ENCODE measurements at regions not wholly inside any gene's neighbourhood (a gene's known extent, or its start where the extent isn't known, plus 50 kb on each side); places are given as distances from the start of the nearest gene placed in this dataset.

DNA sequence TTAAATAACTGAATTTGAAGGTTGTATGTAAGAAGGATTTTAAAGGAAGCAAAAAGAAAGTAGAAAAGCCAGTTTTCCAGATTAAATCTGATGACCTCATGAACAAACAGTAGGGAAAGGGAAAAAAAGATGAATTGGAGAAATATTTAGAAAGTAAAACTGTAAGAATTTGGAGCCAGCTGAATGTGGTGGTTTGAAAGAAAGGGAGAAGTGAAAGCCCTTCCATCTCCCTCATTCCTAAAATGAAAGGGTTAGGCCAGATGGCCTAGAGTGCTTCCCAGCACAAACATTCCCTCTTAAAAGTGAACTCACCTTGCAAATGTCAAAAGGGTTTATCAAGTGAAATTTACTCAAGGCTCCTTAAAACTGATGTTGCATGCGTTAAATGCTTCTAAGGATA lies 139.3 kb upstream of the COL21A1 start:
- no peak for DNase-seq (ENCODE audit: low read depth)
- TF ChIP-seq, protein P1, sequence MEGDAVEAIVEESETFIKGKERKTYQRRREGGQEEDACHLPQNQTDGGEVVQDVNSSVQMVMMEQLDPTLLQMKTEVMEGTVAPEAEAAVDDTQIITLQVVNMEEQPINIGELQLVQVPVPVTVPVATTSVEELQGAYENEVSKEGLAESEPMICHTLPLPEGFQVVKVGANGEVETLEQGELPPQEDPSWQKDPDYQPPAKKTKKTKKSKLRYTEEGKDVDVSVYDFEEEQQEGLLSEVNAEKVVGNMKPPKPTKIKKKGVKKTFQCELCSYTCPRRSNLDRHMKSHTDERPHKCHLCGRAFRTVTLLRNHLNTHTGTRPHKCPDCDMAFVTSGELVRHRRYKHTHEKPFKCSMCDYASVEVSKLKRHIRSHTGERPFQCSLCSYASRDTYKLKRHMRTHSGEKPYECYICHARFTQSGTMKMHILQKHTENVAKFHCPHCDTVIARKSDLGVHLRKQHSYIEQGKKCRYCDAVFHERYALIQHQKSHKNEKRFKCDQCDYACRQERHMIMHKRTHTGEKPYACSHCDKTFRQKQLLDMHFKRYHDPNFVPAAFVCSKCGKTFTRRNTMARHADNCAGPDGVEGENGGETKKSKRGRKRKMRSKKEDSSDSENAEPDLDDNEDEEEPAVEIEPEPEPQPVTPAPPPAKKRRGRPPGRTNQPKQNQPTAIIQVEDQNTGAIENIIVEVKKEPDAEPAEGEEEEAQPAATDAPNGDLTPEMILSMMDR (IDR thresholded peaks at IDR 0.05; ENCODE audit: control insufficient read depth, extremely low read depth, insufficient read depth): no peak
- H3K4me3 ChIP-seq (ENCODE audit: low read depth, low read length): no peak overlapping the region

DNA sequence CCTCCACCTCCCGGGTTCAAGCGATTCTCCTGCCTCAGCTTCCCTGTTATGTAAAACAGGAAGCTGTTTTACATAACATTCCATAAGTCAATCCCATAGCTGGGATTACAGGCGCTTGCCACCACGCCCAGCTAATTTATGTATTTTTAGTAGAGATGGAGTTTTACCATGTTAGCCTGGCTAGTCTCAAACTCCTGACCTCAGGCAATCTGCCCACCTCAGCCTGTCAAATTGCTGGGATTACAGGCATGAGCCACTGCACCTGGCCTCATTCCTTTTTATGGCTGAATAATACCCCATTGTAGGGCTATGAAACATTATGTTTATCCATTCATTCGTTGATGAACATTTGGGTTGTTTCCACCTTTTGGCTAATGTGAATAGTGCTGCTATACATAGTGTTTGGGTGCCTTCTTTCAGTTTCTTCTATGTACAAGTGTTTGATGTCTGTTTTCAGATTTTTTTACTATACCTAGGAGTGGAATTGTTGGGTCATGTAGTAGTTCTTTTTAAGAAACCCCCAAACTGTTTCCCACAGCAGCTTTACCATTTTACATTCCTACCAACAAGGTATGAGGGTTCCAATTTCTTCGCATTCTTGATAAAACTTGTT lies 138.7 kb upstream of the COL21A1 start:
- TF ChIP-seq, protein P1 (IDR thresholded peaks at IDR 0.05; ENCODE audit: control insufficient read depth, extremely low read depth, insufficient read depth): no peak
- H3K4me3 ChIP-seq (ENCODE audit: low read depth, low read length): no peak overlapping the region
- no peak for DNase-seq (ENCODE audit: low read depth)

DNA sequence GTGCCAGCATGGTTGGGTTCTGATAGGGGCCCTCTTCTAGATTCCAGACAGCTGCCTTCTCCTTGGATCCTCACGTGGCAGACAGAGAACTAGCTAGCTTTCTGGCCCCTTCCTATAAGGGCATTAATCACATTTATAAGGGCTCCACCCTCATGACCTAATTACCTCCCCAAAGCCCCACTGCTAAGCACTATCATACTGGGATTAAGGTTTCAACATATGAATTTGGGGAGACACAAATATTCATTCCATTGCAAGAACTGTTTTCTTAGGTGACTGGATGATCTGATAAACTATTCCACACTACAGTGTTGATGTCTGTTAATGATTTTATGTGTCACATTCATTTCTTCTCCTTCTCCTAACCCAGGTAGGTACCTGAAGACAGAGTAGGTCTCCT lies 135.8 kb upstream of the COL21A1 start:
- H3K4me3 ChIP-seq (ENCODE audit: low read depth, low read length): no peak overlapping the region
- TF ChIP-seq, protein P1 (IDR thresholded peaks at IDR 0.05; ENCODE audit: control insufficient read depth, extremely low read depth, insufficient read depth): no peak

DNA sequence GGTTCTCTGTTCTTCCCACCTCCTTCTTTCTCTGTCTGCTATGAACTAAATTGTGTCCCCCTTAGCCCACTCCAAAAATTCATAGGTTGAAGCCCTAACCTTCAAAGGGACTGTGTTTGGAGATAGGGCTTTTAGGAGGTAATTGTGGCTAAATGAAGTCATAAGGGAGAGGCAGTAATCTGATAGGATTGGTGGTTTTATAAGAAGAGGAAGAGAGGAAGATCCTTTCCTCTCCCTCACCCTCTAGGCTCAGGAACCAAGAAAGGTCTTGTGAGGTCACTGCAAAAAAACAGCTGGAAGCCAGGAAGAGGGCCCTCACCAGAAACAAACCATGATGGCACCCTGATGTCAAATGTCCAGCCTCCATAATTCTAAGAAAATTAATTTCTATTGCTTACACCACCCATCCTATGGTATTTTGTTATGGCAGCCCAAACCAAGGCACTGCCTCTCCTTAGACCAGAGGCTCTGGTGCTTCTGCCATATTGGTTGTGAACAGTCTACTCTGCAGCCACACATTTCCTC lies 135.1 kb upstream of the COL21A1 start:
- DNase-seq (ENCODE audit: low read depth): no peak
- TF ChIP-seq, protein P1 (IDR thresholded peaks at IDR 0.05; ENCODE audit: control insufficient read depth, extremely low read depth, insufficient read depth): no peak
- no peak overlapping the region for H3K4me3 ChIP-seq (ENCODE audit: low read depth, low read length)

More for the DNA sequence above, 135.8 kb upstream of the COL21A1 start:
- no peak for DNase-seq (ENCODE audit: low read depth)

DNA sequence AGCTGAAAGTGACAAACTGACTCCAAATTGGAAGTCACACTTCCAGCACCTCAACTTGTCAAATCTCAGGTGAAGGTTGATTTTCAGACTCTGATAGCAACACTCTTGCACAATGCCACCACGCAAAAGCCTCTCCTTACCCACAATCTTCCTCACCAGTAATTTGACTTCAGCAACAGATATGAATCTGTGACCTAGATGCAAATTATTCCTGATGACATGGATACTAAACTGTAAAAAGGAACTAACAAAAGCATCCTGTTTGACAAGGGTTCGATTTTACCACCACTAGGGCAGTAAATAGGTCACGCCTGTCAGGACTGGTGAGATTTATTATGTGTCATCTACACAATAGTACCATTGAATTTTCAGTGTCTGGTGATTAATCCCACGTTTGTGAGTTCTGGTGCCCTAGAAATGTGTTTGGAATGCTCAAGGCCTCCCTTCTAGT lies 134.4 kb upstream of the COL21A1 start:
- no peak overlapping the region for H3K4me3 ChIP-seq (ENCODE audit: low read depth, low read length)
- TF ChIP-seq, protein P1 (IDR thresholded peaks at IDR 0.05; ENCODE audit: control insufficient read depth, extremely low read depth, insufficient read depth): no peak
- DNase-seq (ENCODE audit: low read depth): no peak

DNA sequence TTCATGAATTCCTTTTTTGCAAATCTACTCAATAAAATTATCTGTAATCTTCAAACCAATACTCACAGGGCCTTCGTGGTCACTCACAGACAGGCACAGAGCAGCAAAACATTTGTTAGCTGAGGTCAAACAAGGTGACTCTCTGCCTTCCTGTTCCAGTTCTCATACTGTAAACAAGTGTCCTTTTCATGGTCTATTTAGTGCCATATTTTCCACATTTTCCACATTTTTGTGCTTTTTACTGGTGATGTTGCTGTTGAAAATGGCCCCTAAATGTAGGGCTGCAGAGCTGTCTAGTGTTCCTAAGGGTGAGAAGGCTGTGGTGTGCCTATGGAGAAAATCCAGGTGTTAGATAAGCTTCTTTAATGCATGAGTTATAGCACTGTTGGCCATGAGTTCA lies 133.1 kb upstream of the COL21A1 start:
- H3K4me3 ChIP-seq (ENCODE audit: low read depth, low read length): no peak overlapping the region
- TF ChIP-seq, protein P1 (IDR thresholded peaks at IDR 0.05; ENCODE audit: control insufficient read depth, extremely low read depth, insufficient read depth): no peak
- no peak for DNase-seq (ENCODE audit: low read depth)

Measured in LNCaP clone FGC (cell line).